Thyroid gland (tissue), 4 donors: ENCODE measurements at regions not wholly inside any gene's neighbourhood (a gene's known extent, or its start where the extent isn't known, plus 50 kb on each side); places are given as distances from the start of the nearest gene placed in this dataset.

Experiments
- DNase-seq, 2 donors: peaks; one replicate each; pipeline ENCODE4 v3.0.0-alpha.2; 2019
- H3K27ac ChIP-seq, 3 donors: fragments of 200-600 bp; sonication (generic); 1 replicate in 2 of 3; 2 replicates in 1 of 3; pipeline ENCODE4 v1.5.1; 2016 to 2019; ENCODE audit warnings: mild to moderate bottlenecking in 1 of 3, moderate library complexity in 1 of 3
- H3K27me3 ChIP-seq: fragments of 200-600 bp; sonication (generic); one replicate; pipeline ENCODE4 v1.5.1; 2019
- H3K36me3 ChIP-seq, 2 donors: fragments of 200-600 bp; sonication (generic); one replicate each; pipeline ENCODE4 v1.5.1; 2016 to 2019
- H3K4me1 ChIP-seq, 2 donors: fragments of 200-600 bp; sonication (generic); one replicate each; pipeline ENCODE4 v1.5.1; 2017 to 2019
- H3K4me3 ChIP-seq, 3 donors: fragments of 200-600 bp; sonication (generic); replicated peaks in 1 of 3; 1 replicate in 2 of 3; 2 replicates in 1 of 3; pipeline ENCODE4 v1.5.1; 2016; ENCODE audit warnings: mild to moderate bottlenecking in 1 of 3
- H3K9me3 ChIP-seq: fragments of 200-600 bp; sonication (generic); one replicate; pipeline ENCODE4 v1.5.1; 2017
- CTCF ChIP-seq, 6 experiments: fragments of 200-600 bp in 3 of 6; fragments of 450-650 bp in 3 of 6; sonication (generic) in 3 of 6; IDR thresholded peaks; one replicate each; pipeline ENCODE4 v1.5.1; 2016 to 2019; ENCODE audit warnings: antibody characterized with exemption in 6 of 6, mild to moderate bottlenecking in 2 of 6, inconsistent platforms in 1 of 6, moderate library complexity in 1 of 6
- POLR2A ChIP-seq, 2 donors: fragments of 450-650 bp; IDR thresholded peaks; one replicate each; pipeline ENCODE4 v1.6.1; 2017; ENCODE audit warnings: antibody characterized with exemption in 2 of 2, mild to moderate bottlenecking in 2 of 2, moderate library complexity in 1 of 2
- WGBS, 2 donors: methylation state at CpG; one replicate each; pipeline ENCODE4 v1.1.5; 2017; 5-methylcytosine and 5-hydroxymethylcytosine counted together
- intact Hi-C: fragments of 100-400 bp; cut with DNase I; formaldehyde crosslinking; loops from one replicate; pipeline ENCODE4 v1.15.1; 2023

GRCh38 chr2:64704161-64704560, 50.4 kb upstream of the SERTAD2 start:
- intact Hi-C loops: no loop called here
- no peak for DNase-seq
- H3K9me3 ChIP-seq: no peaks in the 10 kb centered on the region

GRCh38 chr2:64704996-64705395, 51.3 kb upstream of the SERTAD2 start:
- intact Hi-C loops: no loop called here
- Histone ChIP-seq H3K27ac (no peak overlapping the region), H3K4me1 (no peaks in the 10 kb centered on the region), H3K36me3 (no peaks in the 10 kb centered on the region), H3K27me3 (no peaks in the 10 kb centered on the region), H3K9me3 (no peaks in the 10 kb centered on the region), H3K4me3 (no peak overlapping the region)
- WGBS, 2 donors: 93 to 98% methylated on average over 1 of the region's 1 CpG
- DNase-seq: no peak
- TF ChIP-seq POLR2A (IDR thresholded peaks at IDR 0.05) (no peak), CTCF (IDR thresholded peaks at IDR 0.05) (no peak)

More at GRCh38 chr2:64704161-64704560, 50.4 kb upstream of the SERTAD2 start:
- no peak overlapping the region for H3K4me3 ChIP-seq
- H3K36me3 ChIP-seq: no peaks in the 10 kb centered on the region
- H3K27me3 ChIP-seq: no peaks in the 10 kb centered on the region
- TF ChIP-seq CTCF (IDR thresholded peaks at IDR 0.05) (no peak), POLR2A (IDR thresholded peaks at IDR 0.05) (no peak)
- no peak overlapping the region for H3K27ac ChIP-seq
- no peaks in the 10 kb centered on the region for H3K4me1 ChIP-seq
- WGBS, 2 donors: 95% methylated on average over 4 of the region's 4 CpGs

- Histone ChIP-seq H3K27me3 (no peaks in the 10 kb centered on the region), H3K9me3 (no peaks in the 10 kb centered on the region), H3K36me3 (no peaks in the 10 kb centered on the region), H3K4me3 (no peak overlapping the region), H3K4me1 (no peaks in the 10 kb centered on the region), H3K27ac (no peak overlapping the region)
- TF ChIP-seq POLR2A (IDR thresholded peaks at IDR 0.05) (no peak), CTCF (IDR thresholded peaks at IDR 0.05) (no peak)
- WGBS, 2 donors: 95 to 100% methylated on average over 2 of the region's 2 CpGs
- intact Hi-C loops: no loop called here
- no peak for DNase-seq
Observed at GRCh38 chr2:64707276-64707675, 53.6 kb upstream of the SERTAD2 start.

- H3K36me3 ChIP-seq: no peaks in the 10 kb centered on the region
- H3K4me1 ChIP-seq: peaks cover 5 to 6% of the 10 kb centered on the region in 2 donors
- no peak for TF ChIP-seq POLR2A (IDR thresholded peaks at IDR 0.05)
- no peak for TF ChIP-seq CTCF (IDR thresholded peaks at IDR 0.05)
- H3K27ac ChIP-seq: no peak overlapping the region
- H3K27me3 ChIP-seq: no peaks in the 10 kb centered on the region
- no peaks in the 10 kb centered on the region for H3K9me3 ChIP-seq
- 84 to 89% methylated on average over 3 of the region's 3 CpGs for WGBS, 2 donors
- H3K4me3 ChIP-seq: no peak overlapping the region
- DNase-seq: no peak
- intact Hi-C loops: no loop called here
Observed at GRCh38 chr2:64708829-64709228, 55.1 kb upstream of the SERTAD2 start.

- intact Hi-C loops: no loop called here
- Histone ChIP-seq H3K36me3 (no peaks in the 10 kb centered on the region), H3K27ac (no peak overlapping the region), H3K4me1 (peaks cover 5 to 7% of the 10 kb centered on the region in 2 donors), H3K9me3 (no peaks in the 10 kb centered on the region), H3K4me3 (no peak overlapping the region), H3K27me3 (no peaks in the 10 kb centered on the region)
- WGBS, 2 donors: 74 to 85% methylated on average over 7 of the region's 7 CpGs
- TF ChIP-seq POLR2A (IDR thresholded peaks at IDR 0.05) (no peak), CTCF (IDR thresholded peaks at IDR 0.05) (no peak)
- DNase-seq: no peak
Observed at GRCh38 chr2:64711252-64711800, 57.6 kb upstream of the SERTAD2 start.
